ENCODE measurements at regions not wholly inside any gene's neighbourhood (a gene's known extent, or its start where the extent isn't known, plus 50 kb on each side); places are given as distances from the start of the nearest gene placed in this dataset.
"Not testable (repeated sequence)": the region's sequence is repeated elsewhere in the genome, so short reads cannot be mapped to it uniquely, and the experiment has no call there.

- DNase-seq (ENCODE audit: low read depth), result no peak
- TF ChIP-seq, protein P1, sequence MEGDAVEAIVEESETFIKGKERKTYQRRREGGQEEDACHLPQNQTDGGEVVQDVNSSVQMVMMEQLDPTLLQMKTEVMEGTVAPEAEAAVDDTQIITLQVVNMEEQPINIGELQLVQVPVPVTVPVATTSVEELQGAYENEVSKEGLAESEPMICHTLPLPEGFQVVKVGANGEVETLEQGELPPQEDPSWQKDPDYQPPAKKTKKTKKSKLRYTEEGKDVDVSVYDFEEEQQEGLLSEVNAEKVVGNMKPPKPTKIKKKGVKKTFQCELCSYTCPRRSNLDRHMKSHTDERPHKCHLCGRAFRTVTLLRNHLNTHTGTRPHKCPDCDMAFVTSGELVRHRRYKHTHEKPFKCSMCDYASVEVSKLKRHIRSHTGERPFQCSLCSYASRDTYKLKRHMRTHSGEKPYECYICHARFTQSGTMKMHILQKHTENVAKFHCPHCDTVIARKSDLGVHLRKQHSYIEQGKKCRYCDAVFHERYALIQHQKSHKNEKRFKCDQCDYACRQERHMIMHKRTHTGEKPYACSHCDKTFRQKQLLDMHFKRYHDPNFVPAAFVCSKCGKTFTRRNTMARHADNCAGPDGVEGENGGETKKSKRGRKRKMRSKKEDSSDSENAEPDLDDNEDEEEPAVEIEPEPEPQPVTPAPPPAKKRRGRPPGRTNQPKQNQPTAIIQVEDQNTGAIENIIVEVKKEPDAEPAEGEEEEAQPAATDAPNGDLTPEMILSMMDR (IDR thresholded peaks at IDR 0.05; ENCODE audit: insufficient read depth, low read depth, low read length, missing control alignments), result no peak
- no peak overlapping the region for H3K4me3 ChIP-seq (ENCODE audit: low read depth, low read length)
Measured at GRCh38 chr12:88677464-88677863, 97.2 kb upstream of the KITLG start.

- DNase-seq (ENCODE audit: low read depth); H3K4me3 ChIP-seq (ENCODE audit: low read depth, low read length): not testable (repeated sequence)
Measured at GRCh38 chr12:88667615-88668014, 87.3 kb upstream of the KITLG start.

DNA sequence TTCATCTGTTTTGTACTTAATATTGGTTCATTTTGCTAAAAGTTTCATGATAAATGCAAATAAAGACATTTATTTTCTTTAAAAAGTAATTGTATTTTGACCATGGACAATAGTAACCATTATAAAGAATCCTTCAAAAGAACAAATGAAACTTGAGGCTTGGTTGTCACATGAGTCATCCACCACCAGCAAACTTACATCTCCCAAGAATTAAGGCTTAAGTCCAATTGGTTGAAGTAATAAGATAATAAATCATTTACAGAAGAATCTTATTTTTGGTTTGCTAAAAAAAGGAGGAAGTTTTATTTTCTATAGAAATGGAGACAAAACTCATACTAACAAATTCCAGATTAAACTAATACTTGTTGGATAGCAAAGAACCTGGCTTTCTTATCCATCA, 84.8 kb upstream of the KITLG start:
- H3K4me3 ChIP-seq (ENCODE audit: low read depth, low read length), result no peak overlapping the region
- no peak for DNase-seq (ENCODE audit: low read depth)
- TF ChIP-seq, protein P1 (IDR thresholded peaks at IDR 0.05; ENCODE audit: insufficient read depth, low read depth, low read length, missing control alignments), result no peak

- H3K4me3 ChIP-seq (ENCODE audit: low read depth, low read length), result no peak overlapping the region
- DNase-seq (ENCODE audit: low read depth), result no peak
- TF ChIP-seq, protein P1 (IDR thresholded peaks at IDR 0.05; ENCODE audit: insufficient read depth, low read depth, low read length, missing control alignments), result no peak
Measured at GRCh38 chr12:88662961-88663360, 82.7 kb upstream of the KITLG start.

GRCh38 chr12:88662093-88662492, 81.8 kb upstream of the KITLG start:
- no peak for DNase-seq (ENCODE audit: low read depth)
- TF ChIP-seq, protein P1 (IDR thresholded peaks at IDR 0.05; ENCODE audit: insufficient read depth, low read depth, low read length, missing control alignments), result no peak
- H3K4me3 ChIP-seq (ENCODE audit: low read depth, low read length), result no peak overlapping the region

DNA sequence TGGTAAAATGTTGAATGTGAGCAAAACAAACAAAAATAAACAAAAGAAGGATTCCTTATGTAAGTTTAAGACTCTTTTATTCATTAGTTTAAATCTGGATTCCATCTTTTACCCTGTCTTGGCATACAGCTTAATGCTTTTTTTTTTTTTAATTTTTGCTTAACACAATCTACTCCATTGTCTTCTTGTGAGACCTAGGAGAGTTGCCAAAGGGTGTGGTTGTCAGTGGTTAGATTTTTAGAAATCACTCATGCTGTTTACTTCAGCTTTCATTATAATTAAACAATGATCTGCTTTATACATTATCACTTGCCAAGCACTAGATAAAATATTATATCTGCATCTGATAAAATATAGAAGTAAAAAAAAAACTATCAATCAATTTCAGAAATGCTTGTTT, 77.7 kb upstream of the KITLG start:
- DNase-seq (ENCODE audit: low read depth), result no peak
- TF ChIP-seq, protein P1 (IDR thresholded peaks at IDR 0.05; ENCODE audit: insufficient read depth, low read depth, low read length, missing control alignments), result no peak
- no peak overlapping the region for H3K4me3 ChIP-seq (ENCODE audit: low read depth, low read length)

DNA sequence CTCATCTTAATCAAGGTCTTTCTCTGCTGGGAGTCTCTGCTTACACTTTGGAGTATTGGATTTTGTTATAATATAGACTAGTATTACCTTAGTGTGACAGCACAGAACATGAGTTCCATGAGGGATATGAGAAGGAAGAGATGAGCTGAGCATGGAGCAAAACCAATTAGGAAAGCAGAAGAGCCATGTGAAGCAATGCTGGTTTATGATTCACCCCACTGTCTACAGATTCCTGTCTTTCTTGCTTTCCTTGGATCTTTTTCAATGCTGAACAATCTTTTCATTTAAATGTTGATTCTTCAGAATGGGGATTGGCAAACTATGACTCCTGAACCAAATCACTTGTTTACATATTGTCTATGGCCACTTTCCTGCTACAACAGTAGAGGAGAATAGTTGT, 70.4 kb upstream of the KITLG start:
- no peak for DNase-seq (ENCODE audit: low read depth)
- no peak overlapping the region for H3K4me3 ChIP-seq (ENCODE audit: low read depth, low read length)
- TF ChIP-seq, protein P1 (IDR thresholded peaks at IDR 0.05; ENCODE audit: insufficient read depth, low read depth, low read length, missing control alignments), result no peak

Data from GM12865 (cell line).